ENCODE measurements at regions not wholly inside any gene's neighbourhood (a gene's known extent, or its start where the extent isn't known, plus 50 kb on each side); places are given as distances from the start of the nearest gene placed in this dataset.
"Not testable (repeated sequence)": the region's sequence is repeated elsewhere in the genome, so short reads cannot be mapped to it uniquely, and the experiment has no call there.

GRCh38 chr14:19346636-19347035 is 87.5 kb downstream of the POTEG start:
- DNase-seq (ENCODE audit: low spot score); intact Hi-C loops (cut with DNase I); H3K27me3 ChIP-seq (replicated peaks; ENCODE audit: insufficient read depth); H3K27ac ChIP-seq; H3K36me3 ChIP-seq; H3K9me3 ChIP-seq; H3K4me3 ChIP-seq; H3K4me1 ChIP-seq (replicated peaks): not testable (repeated sequence)
- WGBS = no CpG with 5 or more reads among the region's 15 CpGs

- H3K9me3 ChIP-seq; H3K4me1 ChIP-seq (replicated peaks); intact Hi-C loops (cut with DNase I); H3K27me3 ChIP-seq (replicated peaks; ENCODE audit: insufficient read depth); DNase-seq (ENCODE audit: low spot score); H3K27ac ChIP-seq; H3K36me3 ChIP-seq; H3K4me3 ChIP-seq: not testable (repeated sequence)
- WGBS = 40% methylated on average over 2 of the region's 8 CpGs
These were observed 87.0 kb downstream of the POTEG start for GRCh38 chr14:19347112-19347511.

Small RNA genes lying in the stretch of these regions (small RNA-seq; reads per million reads assigned to genes)
- gene AL589743.6 = 0 reads per million in 2 donors

All from prostate gland (tissue), 2 donors.